ENCODE measurements at regions not wholly inside any gene's neighbourhood (a gene's known extent, or its start where the extent isn't known, plus 50 kb on each side); places are given as distances from the start of the nearest gene placed in this dataset.

DNA sequence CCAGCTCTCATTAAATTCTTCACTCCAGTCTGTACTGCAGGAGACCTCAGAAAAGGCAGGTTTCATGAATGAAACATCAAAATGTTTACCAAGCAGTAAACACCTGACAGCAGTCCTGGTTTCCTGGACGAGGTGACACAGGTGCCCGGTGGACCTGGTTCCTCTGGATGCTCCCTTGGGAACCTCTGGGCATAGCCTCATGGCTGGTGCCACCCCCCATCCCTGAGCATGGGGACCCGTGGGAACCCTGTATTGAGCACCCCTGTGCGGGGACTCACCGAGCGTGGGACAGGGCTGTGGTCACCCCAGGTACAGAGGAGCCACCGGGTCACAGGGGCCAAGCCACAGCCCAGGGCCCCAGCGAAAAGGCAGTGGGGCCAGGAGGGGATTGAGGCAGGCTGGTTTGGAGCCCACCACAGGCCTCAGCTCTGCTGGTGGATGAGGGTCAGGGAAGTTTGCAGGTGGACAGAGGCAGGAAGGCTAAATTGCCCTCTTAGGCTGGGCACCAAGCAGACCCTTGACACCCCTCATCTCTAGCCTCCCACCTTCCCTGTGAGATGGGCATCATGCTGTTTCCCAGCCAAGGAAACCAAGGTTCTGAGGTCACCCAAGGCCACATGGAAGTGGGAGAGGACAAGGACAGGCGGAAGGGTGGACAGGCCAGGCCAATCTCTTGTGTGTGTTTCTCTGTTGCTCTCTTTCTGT is 158.4 kb downstream of the PTPRU start:
- H3K9me3 ChIP-seq (ENCODE audit: control insufficient read depth in 1 of 2, insufficient read depth in 1 of 2, low read depth in 1 of 2, low read length in 2 of 2), result no peaks in the 10 kb centered on the region
- no peaks in the 10 kb centered on the region for H3K79me2 ChIP-seq (ENCODE audit: insufficient read depth, low read length)
- CTCF ChIA-PET, result interaction anchor here (1.4 kb wide), 1 partner anchor 149 kb away, joined by 3 read pairs; no protein-coding TSS in a partner anchor
- H3K4me3 ChIP-seq (replicated peaks in 1 of 2; ENCODE audit: low read depth in 1 of 2, low read length in 2 of 2), result no peak overlapping the region
- no peaks in the 10 kb centered on the region for H3K36me3 ChIP-seq (ENCODE audit: control insufficient read depth in 1 of 2, insufficient read depth in 2 of 2, low read length in 2 of 2)
- RAD21 ChIA-PET (ENCODE audit: low non-redundant PET in 1 of 2, low total read pairs in 2 of 2, uncharacterized antibody in 2 of 2, unreplicated experiment in 2 of 2), result no interaction called here
- TF ChIP-seq ELF1 (IDR thresholded peaks at IDR 0.05; ENCODE audit: borderline replicate concordance, low read depth), result no peak
- TF ChIP-seq EGR1 (IDR thresholded peaks at IDR 0.05; ENCODE audit: low read depth), result no peak
- TF ChIP-seq EZH2 (IDR thresholded peaks at IDR 0.05), result no peak
- no peak for TF ChIP-seq SRF (IDR thresholded peaks at IDR 0.05; ENCODE audit: low read depth)
- TF ChIP-seq, protein P1, sequence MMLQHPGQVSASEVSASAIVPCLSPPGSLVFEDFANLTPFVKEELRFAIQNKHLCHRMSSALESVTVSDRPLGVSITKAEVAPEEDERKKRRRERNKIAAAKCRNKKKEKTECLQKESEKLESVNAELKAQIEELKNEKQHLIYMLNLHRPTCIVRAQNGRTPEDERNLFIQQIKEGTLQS (IDR thresholded peaks at IDR 0.05), result no peak
- TF ChIP-seq CBX3 (IDR thresholded peaks at IDR 0.05; ENCODE audit: low read depth), result no peak
- TF ChIP-seq POLR2A (IDR thresholded peaks at IDR 0.05; ENCODE audit: borderline replicate concordance, extremely low read depth, insufficient read depth, insufficient read length), result no peak
- TF ChIP-seq CEBPB (IDR thresholded peaks at IDR 0.05; ENCODE audit: low read depth), result no peak
- TF ChIP-seq, protein P2, sequence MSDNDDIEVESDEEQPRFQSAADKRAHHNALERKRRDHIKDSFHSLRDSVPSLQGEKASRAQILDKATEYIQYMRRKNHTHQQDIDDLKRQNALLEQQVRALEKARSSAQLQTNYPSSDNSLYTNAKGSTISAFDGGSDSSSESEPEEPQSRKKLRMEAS (IDR thresholded peaks at IDR 0.05), result no peak
- TF ChIP-seq ZFX (IDR thresholded peaks at IDR 0.05), result no peak
- TF ChIP-seq JUND (IDR thresholded peaks at IDR 0.05), result no peak
- TF ChIP-seq POLR2AphosphoS5 (IDR thresholded peaks at IDR 0.05; ENCODE audit: low read depth, low read length), result no peak
- TF ChIP-seq EZH2phosphoT487 (IDR thresholded peaks at IDR 0.05; ENCODE audit: borderline replicate concordance), result no peak
- peaks cover 0 to 6% of the 10 kb centered on the region in 2 experiments; a peak in 2 of 4 replicates for H3K4me1 ChIP-seq (ENCODE audit: control insufficient read depth in 1 of 2, insufficient read depth in 2 of 2, low read length in 2 of 2)
- H3K4me2 ChIP-seq (ENCODE audit: low read length), result no peak overlapping the region
- H3K9ac ChIP-seq (ENCODE audit: low read length), result no peak overlapping the region
- no peaks in the 10 kb centered on the region for H3K9me2 ChIP-seq (ENCODE audit: insufficient read depth)
- intact Hi-C loops (cut with micrococcal nuclease), result loop anchor here (5.0 kb wide), 1 partner anchor 157 kb away; the partner anchor contains the start of gene PTPRU
- ATAC-seq (no peak), DNase-seq (ENCODE audit: low read depth, low spot score) (no peak)
- no peak overlapping the region for H3K27ac ChIP-seq (ENCODE audit: low read depth, low read length)
- no peaks in the 10 kb centered on the region for H4K20me1 ChIP-seq (ENCODE audit: insufficient read depth)
- no TSS peak for BruUV-seq (replicated peaks)
- no peak overlapping the region for H2AFZ ChIP-seq (ENCODE audit: low read depth, low read length, poor library complexity, severe bottlenecking)
- H3K27me3 ChIP-seq (ENCODE audit: insufficient read depth, low read length), result no peaks in the 10 kb centered on the region; the same call in 1 of the 2 replicates
- POLR2A ChIA-PET, result no interaction called here

Data from HCT116 (cell line).